Hepatocyte (in vitro differentiated cells): ENCODE measurements at regions not wholly inside any gene's neighbourhood (a gene's known extent, or its start where the extent isn't known, plus 50 kb on each side); places are given as distances from the start of the nearest gene placed in this dataset.

ENCODE experiments used
- DNase-seq: peaks from one replicate; pipeline ENCODE4 v3.0.0-alpha.2; 2016; ENCODE audit warnings: low spot score
- H2AFZ ChIP-seq: fragments of 200-600 bp; sonication (generic); 2 replicates; pipeline ENCODE4 v1.6.0; 2016; ENCODE audit warnings: antibody characterized with exemption, mild to moderate bottlenecking
- H3K27ac ChIP-seq: fragments of 200-600 bp; sonication (generic); 2 replicates; pipeline ENCODE4 v1.5.1; 2016; ENCODE audit warnings: mild to moderate bottlenecking
- H3K27me3 ChIP-seq: fragments of 200-600 bp; sonication (generic); 2 replicates; pipeline ENCODE4 v1.6.1; 2016
- H3K36me3 ChIP-seq: fragments of 200-600 bp; sonication (generic); replicated peaks from 2 replicates; pipeline ENCODE4 v1.5.1; 2016; ENCODE audit warnings: low read depth; ENCODE audit not compliant: insufficient read depth
- H3K4me1 ChIP-seq: fragments of 200-600 bp; sonication (generic); 2 replicates; pipeline ENCODE4 v1.5.1; 2016; ENCODE audit warnings: mild to moderate bottlenecking, moderate library complexity; ENCODE audit not compliant: insufficient read depth
- H3K4me2 ChIP-seq: fragments of 200-600 bp; sonication (generic); 2 replicates; pipeline ENCODE4 v1.6.0; 2016
- H3K4me3 ChIP-seq: fragments of 200-600 bp; sonication (generic); 2 replicates; pipeline ENCODE4 v1.5.1; 2016; ENCODE audit warnings: mild to moderate bottlenecking
- H3K79me2 ChIP-seq: fragments of 200-600 bp; sonication (generic); 2 replicates; pipeline ENCODE4 v1.6.0; 2017; ENCODE audit warnings: mild to moderate bottlenecking
- H3K9me2 ChIP-seq: fragments of 200-600 bp; sonication (generic); replicated peaks from 2 replicates; pipeline ENCODE4 v1.6.0; 2017; ENCODE audit warnings: mild to moderate bottlenecking; ENCODE audit not compliant: insufficient read depth
- H3K9me3 ChIP-seq: fragments of 200-600 bp; sonication (generic); 2 replicates; pipeline ENCODE4 v1.5.1; 2016; ENCODE audit warnings: low read depth, mild to moderate bottlenecking
- H4K20me1 ChIP-seq: fragments of 200-600 bp; sonication (generic); 2 replicates; pipeline ENCODE4 v1.6.0; 2016; ENCODE audit warnings: mild to moderate bottlenecking; ENCODE audit not compliant: insufficient read depth, poor library complexity, severe bottlenecking
- EZH2 ChIP-seq: fragments of 200-600 bp; sonication (generic); IDR thresholded peaks from 2 replicates; pipeline ENCODE4 v1.6.1; 2016; ENCODE audit warnings: antibody characterized with exemption, mild to moderate bottlenecking, borderline replicate concordance
- EZH2phosphoT487 ChIP-seq: fragments of 200-600 bp; sonication (generic); IDR thresholded peaks from one replicate; pipeline ENCODE4 v1.6.1; 2018; ENCODE audit warnings: antibody characterized with exemption, mild to moderate bottlenecking, low read depth, moderate library complexity; ENCODE audit not compliant: unreplicated experiment, severe bottlenecking
- WGBS: methylation state at CpG from one replicate; pipeline ENCODE4 v1.1.6; 2016; ENCODE audit warnings: low lambda C conversion rate; ENCODE audit errors: missing lambda C conversion rate; 5-methylcytosine and 5-hydroxymethylcytosine counted together
- TF ChIP-seq, protein P1 (sequence below): fragments of 200-600 bp; sonication (generic); IDR thresholded peaks from 2 replicates; pipeline ENCODE4 v1.5.1; 2016; ENCODE audit warnings: antibody characterized with exemption, mild to moderate bottlenecking; ENCODE audit not compliant: poor library complexity

DNA sequence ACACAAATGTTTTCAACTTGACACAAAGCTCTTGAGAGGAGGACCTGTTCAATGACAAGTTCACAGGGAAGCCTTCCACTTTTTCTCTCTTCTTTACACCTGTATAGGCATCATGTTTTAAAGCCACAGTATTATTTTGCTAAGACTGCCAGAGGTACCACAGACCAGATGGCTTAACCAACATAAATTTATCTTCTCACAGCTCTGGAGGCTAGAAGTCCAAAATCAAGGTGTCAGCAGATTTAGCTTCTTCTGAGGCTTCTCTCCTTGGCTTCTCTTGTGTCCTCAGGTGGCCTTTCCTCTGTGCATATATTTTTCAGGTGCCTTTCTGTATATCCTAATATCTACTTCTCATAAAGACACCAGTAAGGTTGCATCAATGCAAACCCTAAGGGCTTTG is 435.2 kb upstream of the GBE1 start:
- Histone ChIP-seq H3K27ac (no peak overlapping the region), H3K4me2 (no peak overlapping the region), H4K20me1 (no peaks in the 10 kb centered on the region), H3K4me1 (no peaks in the 10 kb centered on the region), H3K36me3 (no peaks in the 10 kb centered on the region), H3K4me3 (no peak overlapping the region), H3K27me3 (no peaks in the 10 kb centered on the region), H2AFZ (no peak overlapping the region), H3K79me2 (no peaks in the 10 kb centered on the region), H3K9me3 (no peaks in the 10 kb centered on the region), H3K9me2 (no peaks in the 10 kb centered on the region)
- no peak for TF ChIP-seq EZH2phosphoT487
- TF ChIP-seq, protein P1, sequence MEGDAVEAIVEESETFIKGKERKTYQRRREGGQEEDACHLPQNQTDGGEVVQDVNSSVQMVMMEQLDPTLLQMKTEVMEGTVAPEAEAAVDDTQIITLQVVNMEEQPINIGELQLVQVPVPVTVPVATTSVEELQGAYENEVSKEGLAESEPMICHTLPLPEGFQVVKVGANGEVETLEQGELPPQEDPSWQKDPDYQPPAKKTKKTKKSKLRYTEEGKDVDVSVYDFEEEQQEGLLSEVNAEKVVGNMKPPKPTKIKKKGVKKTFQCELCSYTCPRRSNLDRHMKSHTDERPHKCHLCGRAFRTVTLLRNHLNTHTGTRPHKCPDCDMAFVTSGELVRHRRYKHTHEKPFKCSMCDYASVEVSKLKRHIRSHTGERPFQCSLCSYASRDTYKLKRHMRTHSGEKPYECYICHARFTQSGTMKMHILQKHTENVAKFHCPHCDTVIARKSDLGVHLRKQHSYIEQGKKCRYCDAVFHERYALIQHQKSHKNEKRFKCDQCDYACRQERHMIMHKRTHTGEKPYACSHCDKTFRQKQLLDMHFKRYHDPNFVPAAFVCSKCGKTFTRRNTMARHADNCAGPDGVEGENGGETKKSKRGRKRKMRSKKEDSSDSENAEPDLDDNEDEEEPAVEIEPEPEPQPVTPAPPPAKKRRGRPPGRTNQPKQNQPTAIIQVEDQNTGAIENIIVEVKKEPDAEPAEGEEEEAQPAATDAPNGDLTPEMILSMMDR: no peak
- TF ChIP-seq EZH2: no peak
- no peak for DNase-seq

DNA sequence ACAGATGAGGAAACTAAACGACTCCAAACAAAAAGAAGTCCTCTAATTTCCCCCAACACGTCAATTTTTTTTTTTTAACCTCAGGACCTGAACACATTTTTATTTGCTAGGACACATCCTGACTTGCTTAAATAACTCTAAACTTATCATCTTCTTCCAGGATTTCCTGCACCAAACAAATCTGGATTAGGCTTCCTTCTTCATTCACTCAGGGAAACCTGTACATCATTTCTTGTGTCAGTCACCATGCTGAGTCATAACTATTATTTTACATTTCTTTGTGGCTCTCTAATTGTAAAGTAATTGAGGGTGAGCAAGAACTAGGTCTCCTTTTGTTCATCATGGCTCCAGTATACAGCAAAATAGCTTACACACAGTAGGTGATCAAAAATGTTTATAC is 433.4 kb upstream of the GBE1 start:
- TF ChIP-seq EZH2phosphoT487: no peak
- TF ChIP-seq EZH2: no peak
- TF ChIP-seq, protein P1: no peak
- WGBS: 81% methylated on average over 2 of the region's 2 CpGs
- no peak for DNase-seq
- H2AFZ ChIP-seq: no peak overlapping the region
- no peaks in the 10 kb centered on the region for H4K20me1 ChIP-seq
- no peaks in the 10 kb centered on the region for H3K4me1 ChIP-seq
- no peak overlapping the region for H3K4me2 ChIP-seq
- H3K27ac ChIP-seq: no peak overlapping the region
- H3K79me2 ChIP-seq: no peaks in the 10 kb centered on the region
- no peak overlapping the region for H3K4me3 ChIP-seq
- H3K9me3 ChIP-seq: no peaks in the 10 kb centered on the region
- H3K9me2 ChIP-seq: no peaks in the 10 kb centered on the region
- no peaks in the 10 kb centered on the region for H3K27me3 ChIP-seq
- H3K36me3 ChIP-seq: no peaks in the 10 kb centered on the region

DNA sequence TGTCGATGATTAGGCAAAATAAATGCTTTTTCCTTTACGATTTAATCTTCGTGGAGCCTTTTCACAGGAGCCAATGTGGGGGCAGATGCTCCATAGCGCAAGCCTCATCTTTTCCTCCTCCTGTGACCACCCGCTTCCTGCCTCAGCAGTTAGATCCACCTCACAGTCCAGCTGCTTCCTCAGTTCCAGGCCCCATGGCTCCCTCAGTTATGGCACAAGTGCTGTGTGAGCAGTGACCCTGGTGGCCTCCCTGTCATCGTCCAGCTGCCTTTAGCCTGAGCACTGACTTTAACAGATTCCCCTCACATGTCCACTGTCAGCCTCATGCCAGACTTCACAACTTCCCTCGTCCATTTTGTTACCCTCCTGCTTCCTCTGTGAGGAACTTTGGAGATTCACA is 424.6 kb upstream of the GBE1 start:
- DNase-seq: no peak
- WGBS: 85% methylated on average over 7 of the region's 7 CpGs

More for the DNA sequence above, 424.6 kb upstream of the GBE1 start:
- H3K79me2 ChIP-seq: no peaks in the 10 kb centered on the region
- no peaks in the 10 kb centered on the region for H3K4me1 ChIP-seq
- no peaks in the 10 kb centered on the region for H3K9me3 ChIP-seq
- H2AFZ ChIP-seq: no peak overlapping the region
- no peaks in the 10 kb centered on the region for H4K20me1 ChIP-seq
- no peak overlapping the region for H3K4me2 ChIP-seq
- H3K4me3 ChIP-seq: no peak overlapping the region
- no peaks in the 10 kb centered on the region for H3K27me3 ChIP-seq
- no peak overlapping the region for H3K27ac ChIP-seq
- no peaks in the 10 kb centered on the region for H3K36me3 ChIP-seq
- H3K9me2 ChIP-seq: no peaks in the 10 kb centered on the region
- no peak for TF ChIP-seq EZH2
- TF ChIP-seq, protein P1: no peak
- TF ChIP-seq EZH2phosphoT487: no peak
